ENCODE measurements at regions not wholly inside any gene's neighbourhood (a gene's known extent, or its start where the extent isn't known, plus 50 kb on each side); places are given as distances from the start of the nearest gene placed in this dataset.

- Histone ChIP-seq H3K27me3 (ENCODE audit: insufficient read depth, poor library complexity, severe bottlenecking) (no peaks in the 10 kb centered on the region), H3K4me3 (replicated peaks; ENCODE audit: insufficient read depth, low read length) (no peak overlapping the region), H3K27ac (replicated peaks) (no peak overlapping the region)
- no peak for DNase-seq (ENCODE audit: low read depth in 1 of 2, low spot score in 1 of 2)
- TF ChIP-seq REST (IDR thresholded peaks at IDR 0.05; ENCODE audit: insufficient replicate concordance, low read depth) (no peak), CTCF (IDR thresholded peaks at IDR 0.05; ENCODE audit: insufficient read depth, low read length) (no peak)
Measured at GRCh38 chr15:25088261-25088790, 133.5 kb downstream of the SNRPN start.

GRCh38 chr15:25089577-25089976, 134.8 kb downstream of the SNRPN start:
- TF ChIP-seq CTCF (IDR thresholded peaks at IDR 0.05; ENCODE audit: insufficient read depth, low read length) (no peak), GABPA (IDR thresholded peaks at IDR 0.05; ENCODE audit: low read depth) (no peak), REST (IDR thresholded peaks at IDR 0.05; ENCODE audit: insufficient replicate concordance, low read depth) (no peak), POLR2AphosphoS5 (IDR thresholded peaks at IDR 0.05; ENCODE audit: low read depth) (no peak), SPI1 (IDR thresholded peaks at IDR 0.05; ENCODE audit: borderline replicate concordance, low read depth) (no peak)
- DNase-seq (ENCODE audit: low read depth in 1 of 2, low spot score in 1 of 2): no peak
- Histone ChIP-seq H3K27ac (replicated peaks) (no peak overlapping the region), H3K4me3 (replicated peaks; ENCODE audit: insufficient read depth, low read length) (no peak overlapping the region), H3K27me3 (ENCODE audit: insufficient read depth, poor library complexity, severe bottlenecking) (no peaks in the 10 kb centered on the region)

- DNase-seq (ENCODE audit: low read depth in 1 of 2, low spot score in 1 of 2): no peak
- H3K27me3 ChIP-seq (ENCODE audit: insufficient read depth, poor library complexity, severe bottlenecking): no peaks in the 10 kb centered on the region
- H3K4me3 ChIP-seq (replicated peaks; ENCODE audit: insufficient read depth, low read length): no peak overlapping the region
- no peak overlapping the region for H3K27ac ChIP-seq (replicated peaks)
- TF ChIP-seq REST (IDR thresholded peaks at IDR 0.05; ENCODE audit: insufficient replicate concordance, low read depth): no peak
Measured at GRCh38 chr15:25090073-25090733, 135.4 kb downstream of the SNRPN start.

All from HL-60 (cell line).